Upper lobe of right lung (tissue), 1 donor: ENCODE measurements at regions not wholly inside any gene's neighbourhood (a gene's known extent, or its start where the extent isn't known, plus 50 kb on each side); places are given as distances from the start of the nearest gene placed in this dataset.
A peak's percentile ranks its signal among the peaks of the same experiment; 100 is the strongest.

Source experiments
- ATAC-seq: fragments of 200-7000 bp; cut with Tn5 transposase; one replicate; pipeline ENCODE4 v1.9.1; 2020; ENCODE audit warnings: mild to moderate bottlenecking, moderate library complexity
- DNase-seq: peaks from one replicate; pipeline ENCODE4 v3.0.0-alpha.2; 2020
- H3K27ac ChIP-seq: fragments of 200-600 bp; one replicate; pipeline ENCODE4 v1.8.0; 2022
- H3K27me3 ChIP-seq: fragments of 200-600 bp; one replicate; pipeline ENCODE4 v1.8.0; 2022; ENCODE audit warnings: mild to moderate bottlenecking
- H3K36me3 ChIP-seq: fragments of 200-600 bp; one replicate; pipeline ENCODE4 v1.8.0; 2022
- H3K4me1 ChIP-seq: fragments of 200-600 bp; one replicate; pipeline ENCODE4 v1.8.0; 2022
- H3K4me3 ChIP-seq: fragments of 200-600 bp; one replicate; pipeline ENCODE4 v1.8.0; 2022; ENCODE audit warnings: mild to moderate bottlenecking
- H3K9me3 ChIP-seq: fragments of 200-600 bp; one replicate; pipeline ENCODE4 v1.8.0; 2022
- CTCF ChIP-seq: fragments of 200-600 bp; IDR thresholded peaks from one replicate; pipeline ENCODE4 v1.8.0; 2022; ENCODE audit warnings: antibody characterized with exemption
- intact Hi-C: fragments of 100-400 bp; cut with DNase I; formaldehyde crosslinking; loops from one replicate; pipeline ENCODE4 v1.11.0; 2022
- donor health status: DM: no; HTN: yes; CAD: no; lungs with severe emphysema.

GRCh38 chr20:58107533-58107932 lies 120.9 kb downstream of the ANKRD60 start:
- Histone ChIP-seq H3K27me3 (no peaks in the 10 kb centered on the region), H3K27ac (no peak overlapping the region), H3K4me1 (no peaks in the 10 kb centered on the region), H3K9me3 (no peaks in the 10 kb centered on the region), H3K4me3 (no peak overlapping the region), H3K36me3 (no peaks in the 10 kb centered on the region)
- TF ChIP-seq CTCF, result no peak
- intact Hi-C loops, result no loop called here
- no peak for ATAC-seq
- DNase-seq, result no peak

GRCh38 chr20:58106143-58106750 lies 122.2 kb downstream of the ANKRD60 start:
- Histone ChIP-seq H3K4me3 (no peak overlapping the region), H3K4me1 (no peaks in the 10 kb centered on the region), H3K9me3 (no peaks in the 10 kb centered on the region), H3K27ac (no peak overlapping the region), H3K36me3 (no peaks in the 10 kb centered on the region), H3K27me3 (no peaks in the 10 kb centered on the region)
- no peak for TF ChIP-seq CTCF
- ATAC-seq (no peak), DNase-seq (no peak)
- intact Hi-C loops, result no loop called here

GRCh38 chr20:58103961-58104360 lies 124.5 kb downstream of the ANKRD60 start:
- no peak for TF ChIP-seq CTCF
- no peak overlapping the region for H3K4me3 ChIP-seq
- intact Hi-C loops, result no loop called here
- no peaks in the 10 kb centered on the region for H3K27me3 ChIP-seq
- no peak overlapping the region for H3K27ac ChIP-seq
- no peak for DNase-seq
- no peaks in the 10 kb centered on the region for H3K36me3 ChIP-seq
- no peaks in the 10 kb centered on the region for H3K4me1 ChIP-seq
- ATAC-seq, result no peak
- no peaks in the 10 kb centered on the region for H3K9me3 ChIP-seq

GRCh38 chr20:58103517-58103904 lies 124.9 kb downstream of the ANKRD60 start:
- Histone ChIP-seq H3K27me3 (no peaks in the 10 kb centered on the region), H3K27ac (no peak overlapping the region), H3K4me1 (no peaks in the 10 kb centered on the region), H3K9me3 (no peaks in the 10 kb centered on the region), H3K36me3 (no peaks in the 10 kb centered on the region), H3K4me3 (no peak overlapping the region)
- intact Hi-C loops, result no loop called here
- DNase-seq, result no peak
- ATAC-seq, result no peak
- TF ChIP-seq CTCF, result no peak

- DNase-seq (no peak), ATAC-seq (peak; percentile 27)
- H3K4me3 ChIP-seq, result no peak overlapping the region
- H3K9me3 ChIP-seq, result no peaks in the 10 kb centered on the region
- no peaks in the 10 kb centered on the region for H3K4me1 ChIP-seq
- H3K36me3 ChIP-seq, result no peaks in the 10 kb centered on the region
- no peak overlapping the region for H3K27ac ChIP-seq
- TF ChIP-seq CTCF, result no peak
- intact Hi-C loops, result no loop called here
- H3K27me3 ChIP-seq, result no peaks in the 10 kb centered on the region
Measured at GRCh38 chr20:58102744-58103516, 125.5 kb downstream of the ANKRD60 start.
